Ishikawa (cell line): ENCODE measurements at regions not wholly inside any gene's neighbourhood (a gene's known extent, or its start where the extent isn't known, plus 50 kb on each side); places are given as distances from the start of the nearest gene placed in this dataset.

Experiments used
- FOXM1 ChIP-seq: IDR thresholded peaks from 2 replicates; pipeline ENCODE4 v1.6.1; 2012; ENCODE audit warnings: low read depth, borderline replicate concordance
- NFIC ChIP-seq: IDR thresholded peaks from 2 replicates; pipeline ENCODE4 v1.6.1; 2012
- RAD21 ChIP-seq: IDR thresholded peaks from 2 replicates; pipeline ENCODE4 v1.6.1; 2012; ENCODE audit warnings: low read depth
- USF1 ChIP-seq: IDR thresholded peaks from 2 replicates; pipeline ENCODE4 v1.6.1; 2012

DNA sequence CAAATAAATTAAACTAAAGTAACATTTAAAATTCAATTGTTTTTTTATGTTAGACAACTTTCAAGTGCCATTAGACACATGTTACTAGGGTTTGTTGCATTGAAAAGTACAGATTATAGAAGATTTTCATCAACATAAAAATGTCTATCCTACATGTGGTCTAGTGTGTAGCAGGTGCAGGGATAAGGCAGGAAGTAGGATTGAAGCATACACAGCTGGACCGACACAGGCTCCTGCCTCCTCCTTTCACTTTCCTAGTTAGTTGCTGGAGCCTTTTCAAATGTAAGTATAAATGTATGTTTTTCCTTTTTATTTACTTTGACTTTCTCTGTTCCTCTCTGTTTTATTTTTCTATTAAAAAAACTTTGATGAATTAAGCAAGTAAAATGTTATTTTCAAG is 246.9 kb upstream of the LUZP2 start:
- no peak for TF ChIP-seq RAD21
- TF ChIP-seq NFIC, result no peak
- TF ChIP-seq FOXM1, result no peak
- no peak for TF ChIP-seq USF1
